ENCODE measurements at regions not wholly inside any gene's neighbourhood (a gene's known extent, or its start where the extent isn't known, plus 50 kb on each side); places are given as distances from the start of the nearest gene placed in this dataset.

GRCh38 chr3:177491296-177492032 is 294.2 kb upstream of the TBL1XR1 start:
- no peak overlapping the region for H3K4me3 Mint-ChIP-seq

GRCh38 chr3:177493091-177493490 is 295.8 kb upstream of the TBL1XR1 start:
- H3K9me3 Mint-ChIP-seq, result no peaks in the 10 kb centered on the region; the same call in 1 of the 2 replicates
- POLR2A ChIA-PET, result no interaction called here
- no peak for ATAC-seq
- H3K4me1 Mint-ChIP-seq, result peaks cover 10% of the 10 kb centered on the region
- CTCF ChIA-PET, result no interaction called here
- H3K27ac Mint-ChIP-seq, result no peak overlapping the region
- no peaks in the 10 kb centered on the region for H3K36me3 Mint-ChIP-seq
- no peak overlapping the region for H3K4me3 Mint-ChIP-seq
- no peaks in the 10 kb centered on the region for H3K27me3 Mint-ChIP-seq (ENCODE audit: low read depth)
- no peak for DNase-seq (ENCODE audit: low spot score)
- TF ChIP-seq PRRX2 (CRISPR knock-in tag; IDR thresholded peaks at IDR 0.05) (no peak), IRF1 (CRISPR knock-in tag; IDR thresholded peaks at IDR 0.05) (no peak), PRDM15 (CRISPR knock-in tag; IDR thresholded peaks at IDR 0.05) (no peak), E2F5 (CRISPR knock-in tag; IDR thresholded peaks at IDR 0.05) (no peak), ZBTB21 (CRISPR knock-in tag; IDR thresholded peaks at IDR 0.05; ENCODE audit: borderline replicate concordance) (no peak), ELF4 (CRISPR knock-in tag; IDR thresholded peaks at IDR 0.05; ENCODE audit: low read depth) (no peak), TEAD4 (CRISPR knock-in tag; IDR thresholded peaks at IDR 0.05) (no peak), ESRRA (CRISPR knock-in tag; IDR thresholded peaks at IDR 0.05; ENCODE audit: borderline replicate concordance) (no peak), ZNF416 (CRISPR knock-in tag; IDR thresholded peaks at IDR 0.05) (no peak)

More at GRCh38 chr3:177491296-177492032, 294.2 kb upstream of the TBL1XR1 start:
- H3K4me1 Mint-ChIP-seq, result peaks cover 17% of the 10 kb centered on the region
- ATAC-seq, result no peak
- no peaks in the 10 kb centered on the region; the same call in 1 of the 2 replicates for H3K9me3 Mint-ChIP-seq
- no peak for TF ChIP-seq CREM (CRISPR knock-in tag; IDR thresholded peaks at IDR 0.05)
- no peak for TF ChIP-seq E2F1 (CRISPR knock-in tag; IDR thresholded peaks at IDR 0.05)
- no peak for TF ChIP-seq IRF1 (CRISPR knock-in tag; IDR thresholded peaks at IDR 0.05)
- no peak for TF ChIP-seq JUN (CRISPR knock-in tag; IDR thresholded peaks at IDR 0.05)
- TF ChIP-seq NR3C1 (CRISPR knock-in tag; conservative IDR thresholded peaks at IDR 0.05; ENCODE audit: low read depth), result no peak
- TF ChIP-seq ZNF416 (CRISPR knock-in tag; IDR thresholded peaks at IDR 0.05), result no peak
- no peak for TF ChIP-seq MYBL2 (CRISPR knock-in tag; IDR thresholded peaks at IDR 0.05)
- no peak for TF ChIP-seq AR (CRISPR knock-in tag; IDR thresholded peaks at IDR 0.05)
- no peak for TF ChIP-seq GABPB1 (CRISPR knock-in tag; IDR thresholded peaks at IDR 0.05)
- no peak for TF ChIP-seq NR1H2 (CRISPR knock-in tag; IDR thresholded peaks at IDR 0.05)
- TF ChIP-seq E2F4 (CRISPR knock-in tag; IDR thresholded peaks at IDR 0.05; ENCODE audit: borderline replicate concordance, low read depth), result no peak
- DNase-seq (ENCODE audit: low spot score), result no peak
- H3K36me3 Mint-ChIP-seq, result no peaks in the 10 kb centered on the region
- CTCF ChIA-PET, result interaction anchor here (1.2 kb wide), 1 partner anchor 441 kb away, joined by 4 read pairs; no protein-coding TSS in a partner anchor
- POLR2A ChIA-PET, result interaction anchor here (0.5 kb wide), 1 partner anchor 334 kb away, joined by 3 read pairs; no protein-coding TSS in a partner anchor
- H3K27me3 Mint-ChIP-seq (ENCODE audit: low read depth), result no peaks in the 10 kb centered on the region
- H3K27ac Mint-ChIP-seq, result no peak overlapping the region
